ENCODE measurements at regions not wholly inside any gene's neighbourhood (a gene's known extent, or its start where the extent isn't known, plus 50 kb on each side); places are given as distances from the start of the nearest gene placed in this dataset.

GRCh38 chr5:60340326-60340725 lies 359.6 kb downstream of the DEPDC1B start:
- Histone ChIP-seq H3K18ac (ENCODE audit: low read depth, low read length) (no peak overlapping the region), H4K8ac (ENCODE audit: low read depth in 2 of 2, low read length in 2 of 2) (no peak overlapping the region), H3K14ac (replicated peaks; ENCODE audit: low read depth, low read length) (no peak overlapping the region), H3K56ac (ENCODE audit: extremely low read depth, insufficient read depth, low read length) (no peak overlapping the region), H3K9me3 (ENCODE audit: control insufficient read depth, insufficient read depth, low read length) (no peaks in the 10 kb centered on the region), H2BK5ac (ENCODE audit: low read depth, low read length, poor library complexity, severe bottlenecking) (no peak overlapping the region), H2BK20ac (ENCODE audit: low read depth, low read length) (no peak overlapping the region), H3K27me3 (ENCODE audit: control insufficient read depth, insufficient read depth, low read length) (no peaks in the 10 kb centered on the region), H3K36me3 (ENCODE audit: control insufficient read depth, insufficient read depth, low read length) (no peaks in the 10 kb centered on the region), H3K9me1 (ENCODE audit: insufficient read depth, low read length) (no peaks in the 10 kb centered on the region), H3K4me3 (ENCODE audit: insufficient read depth, low read depth, low read length) (no peak overlapping the region), H4K20me1 (ENCODE audit: insufficient read depth, low read length) (no peaks in the 10 kb centered on the region), H3K4me1 (ENCODE audit: control insufficient read depth, insufficient read depth, low read length) (no peaks in the 10 kb centered on the region), H3K4ac (ENCODE audit: low read depth, low read length) (no peak overlapping the region), H4K5ac (ENCODE audit: low read depth, low read length) (no peak overlapping the region), H3K79me1 (ENCODE audit: low read depth in 1 of 2, low read length in 2 of 2) (no peaks in the 10 kb centered on the region), H2AK5ac (ENCODE audit: low read depth, low read length) (no peak overlapping the region), H2AK9ac (replicated peaks; ENCODE audit: low read depth, low read length, poor library complexity) (no peak overlapping the region), H3K23ac (ENCODE audit: low read depth, low read length) (no peak overlapping the region), H2BK120ac (ENCODE audit: low read depth, low read length) (no peak overlapping the region), H4K91ac (ENCODE audit: insufficient read depth, low read depth, low read length) (no peak overlapping the region), H2BK15ac (ENCODE audit: low read depth, low read length) (no peak overlapping the region), H3K27ac (ENCODE audit: insufficient read depth, low read length) (no peak overlapping the region), H2AFZ (replicated peaks; ENCODE audit: low read length, poor library complexity) (no peak overlapping the region), H3K4me2 (ENCODE audit: low read depth, low read length) (no peak overlapping the region), H3K9ac (ENCODE audit: low read depth, low read length) (no peak overlapping the region)
- no TSS peak for BruUV-seq (replicated peaks)
- in situ Hi-C loops (cut with MboI; ENCODE audit: low sequenced_read_pairs): no loop called here
- ChIA-PET CTCF (interaction anchor here (0.6 kb wide), 1 partner anchor 421 kb away, joined by 5 read pairs; no protein-coding TSS in a partner anchor), POLR2A (ENCODE audit: unreplicated experiment) (no interaction called here)
- dilution Hi-C loops (cut with HindIII; ENCODE audit: low sequenced_read_pairs, unreplicated experiment): no loop called here
- no peak for TF ChIP-seq RAD21 (IDR thresholded peaks at IDR 0.05; ENCODE audit: low read length)
- no peak for ATAC-seq (ENCODE audit: low read depth)
- intact Hi-C loops (cut with micrococcal nuclease): no loop called here
- no peak for DNase-seq
- WGBS, 2 experiments (ENCODE audit: extremely low coverage in 2 of 2, insufficient read length in 1 of 2): no CpG with 5 or more reads among the region's 1 CpG
